Effector memory CD8-positive, alpha-beta T cell (primary cell): ENCODE measurements at regions not wholly inside any gene's neighbourhood (a gene's known extent, or its start where the extent isn't known, plus 50 kb on each side); places are given as distances from the start of the nearest gene placed in this dataset.
"Not testable (repeated sequence)": the region's sequence is repeated elsewhere in the genome, so short reads cannot be mapped to it uniquely, and the experiment has no call there.

Experiments
- ATAC-seq: fragments of 150-1000 bp; cut with Tn5 transposase; replicated peaks from 2 replicates; pipeline ENCODE4 v1.10.0; 2021; ENCODE audit warnings: mild to moderate bottlenecking, moderate library complexity
- DNase-seq, 3 experiments: peaks; one replicate each; pipeline ENCODE4 v3.0.0; 2021
- H3K27ac Mint-ChIP-seq, 2 donors: one replicate each; pipeline ENCODE4 v1.8.0; 2022; ENCODE audit warnings: mild to moderate bottlenecking in 2 of 2, mixed read lengths in 2 of 2, moderate library complexity in 2 of 2
- H3K27me3 Mint-ChIP-seq, 2 donors: one replicate each; pipeline ENCODE4 v1.8.0; 2022; ENCODE audit warnings: mixed read lengths in 2 of 2
- H3K36me3 Mint-ChIP-seq: one replicate; pipeline ENCODE4 v1.8.0; 2022; ENCODE audit warnings: mild to moderate bottlenecking, moderate library complexity, mixed read lengths; ENCODE audit not compliant: insufficient read depth
- H3K4me1 Mint-ChIP-seq, 2 donors: one replicate each; pipeline ENCODE4 v1.8.0; 2022; ENCODE audit warnings: low read depth in 2 of 2, mixed read lengths in 2 of 2
- H3K4me3 Mint-ChIP-seq, 2 donors: one replicate each; pipeline ENCODE4 v1.8.0; 2022; ENCODE audit warnings: mild to moderate bottlenecking in 2 of 2, mixed read lengths in 2 of 2, moderate library complexity in 2 of 2
- H3K9me3 Mint-ChIP-seq, 2 donors: one replicate each; pipeline ENCODE4 v1.8.0; 2022; ENCODE audit warnings: mixed read lengths in 2 of 2

GRCh38 chr6:113060664-113061063 is 713.5 kb downstream of the RFPL4B start:
- DNase-seq: no peak
- no peak for ATAC-seq
- Mint-ChIP-seq H3K27me3 (no peaks in the 10 kb centered on the region), H3K36me3 (no peaks in the 10 kb centered on the region), H3K4me1 (no peaks in the 10 kb centered on the region), H3K9me3 (peaks cover 4 to 16% of the 10 kb centered on the region in 2 donors), H3K27ac (no peak overlapping the region), H3K4me3 (no peak overlapping the region)

- Mint-ChIP-seq H3K27ac (no peak overlapping the region), H3K36me3 (no peaks in the 10 kb centered on the region), H3K27me3 (no peaks in the 10 kb centered on the region), H3K4me1 (no peaks in the 10 kb centered on the region), H3K4me3 (no peak overlapping the region), H3K9me3 (peaks cover 1 to 8% of the 10 kb centered on the region in 2 donors)
- DNase-seq: no peak
- no peak for ATAC-seq
These were observed 718.5 kb downstream of the RFPL4B start for GRCh38 chr6:113065611-113066010.

- Mint-ChIP-seq H3K4me1 (no peaks in the 10 kb centered on the region), H3K4me3 (no peak overlapping the region), H3K27ac (no peak overlapping the region), H3K27me3 (no peaks in the 10 kb centered on the region), H3K9me3 (peaks cover 1 to 8% of the 10 kb centered on the region in 2 donors), H3K36me3 (peaks cover 3% of the 10 kb centered on the region)
- no peak for ATAC-seq
- DNase-seq: no peak
These were observed 720.6 kb downstream of the RFPL4B start for GRCh38 chr6:113067612-113068275.

- Mint-ChIP-seq H3K4me1 (no peaks in the 10 kb centered on the region), H3K4me3 (no peak overlapping the region), H3K36me3 (peaks cover 3% of the 10 kb centered on the region), H3K9me3 (peaks cover 1 to 8% of the 10 kb centered on the region in 2 donors), H3K27ac (no peak overlapping the region), H3K27me3 (no peaks in the 10 kb centered on the region)
- DNase-seq (no peak), ATAC-seq (no peak)
These were observed 721.4 kb downstream of the RFPL4B start for GRCh38 chr6:113068570-113068969.

DNA sequence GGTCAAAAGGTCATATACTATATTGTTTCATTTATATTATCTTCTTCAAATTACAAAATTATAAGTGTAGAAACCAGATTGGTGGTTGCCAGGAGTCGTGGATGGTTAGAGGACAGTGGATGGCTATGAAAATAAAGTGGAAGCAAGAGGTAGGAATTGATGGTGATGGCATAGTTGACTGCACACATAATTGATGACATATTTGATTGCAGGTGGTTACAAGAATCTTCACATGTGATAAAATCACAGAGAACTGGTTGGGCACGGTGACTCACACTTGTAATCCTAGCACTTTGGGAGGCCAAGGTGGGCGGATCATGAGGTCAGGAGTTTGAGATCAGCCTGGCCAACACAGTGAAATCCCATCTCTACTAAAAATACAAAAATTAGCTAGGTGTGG is 723.6 kb downstream of the RFPL4B start:
- not testable (repeated sequence) for H3K27ac Mint-ChIP-seq, H3K4me3 Mint-ChIP-seq, H3K9me3 Mint-ChIP-seq, H3K4me1 Mint-ChIP-seq, H3K36me3 Mint-ChIP-seq, H3K27me3 Mint-ChIP-seq, ATAC-seq, DNase-seq

GRCh38 chr6:113073611-113074191 is 726.6 kb downstream of the RFPL4B start:
- no peak overlapping the region for H3K4me3 Mint-ChIP-seq
- no peaks in the 10 kb centered on the region for H3K4me1 Mint-ChIP-seq
- no peaks in the 10 kb centered on the region for H3K27me3 Mint-ChIP-seq
- no peak overlapping the region for H3K27ac Mint-ChIP-seq
- H3K36me3 Mint-ChIP-seq: peaks cover 3% of the 10 kb centered on the region
- peaks cover 12 to 29% of the 10 kb centered on the region in 2 donors for H3K9me3 Mint-ChIP-seq
- no peak for DNase-seq
- no peak for ATAC-seq

- no peak overlapping the region for H3K27ac Mint-ChIP-seq
- no peak for ATAC-seq
- peaks cover 12 to 21% of the 10 kb centered on the region in 2 donors for H3K9me3 Mint-ChIP-seq
- no peaks in the 10 kb centered on the region for H3K27me3 Mint-ChIP-seq
- H3K4me3 Mint-ChIP-seq: no peak overlapping the region
- H3K4me1 Mint-ChIP-seq: no peaks in the 10 kb centered on the region
- no peak for DNase-seq
- peaks cover 3% of the 10 kb centered on the region for H3K36me3 Mint-ChIP-seq
These were observed 729.0 kb downstream of the RFPL4B start for GRCh38 chr6:113076116-113076515.

DNA sequence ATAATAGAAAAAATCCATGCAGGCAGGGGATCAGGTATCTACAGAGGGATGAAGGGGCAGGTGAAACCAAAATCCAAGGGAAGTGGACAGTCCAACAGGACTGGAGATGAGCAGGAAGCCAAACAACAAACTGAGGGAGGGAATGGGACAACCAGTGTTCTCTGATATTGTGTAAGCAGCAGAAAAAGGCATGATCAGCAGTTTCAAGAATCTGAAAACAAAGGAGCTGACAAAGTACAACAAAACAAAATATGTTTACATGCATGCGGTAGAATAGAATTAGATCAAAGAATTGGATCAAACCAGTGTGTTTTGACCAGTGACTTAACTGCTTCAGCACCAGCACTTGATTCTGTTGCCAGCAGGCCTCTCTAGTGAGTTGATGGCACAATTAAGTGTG is 729.7 kb downstream of the RFPL4B start:
- H3K4me3 Mint-ChIP-seq: no peak overlapping the region
- ATAC-seq: no peak

GRCh38 chr6:113077794-113078193 is 730.7 kb downstream of the RFPL4B start:
- no peak for ATAC-seq
- no peaks in the 10 kb centered on the region for H3K27me3 Mint-ChIP-seq

More for the DNA sequence above, 729.7 kb downstream of the RFPL4B start:
- Mint-ChIP-seq H3K36me3 (peaks cover under 1% of the 10 kb centered on the region), H3K27me3 (no peaks in the 10 kb centered on the region), H3K27ac (no peak overlapping the region), H3K4me1 (no peaks in the 10 kb centered on the region), H3K9me3 (peaks cover 12 to 21% of the 10 kb centered on the region in 2 donors)
- no peak for DNase-seq

DNA sequence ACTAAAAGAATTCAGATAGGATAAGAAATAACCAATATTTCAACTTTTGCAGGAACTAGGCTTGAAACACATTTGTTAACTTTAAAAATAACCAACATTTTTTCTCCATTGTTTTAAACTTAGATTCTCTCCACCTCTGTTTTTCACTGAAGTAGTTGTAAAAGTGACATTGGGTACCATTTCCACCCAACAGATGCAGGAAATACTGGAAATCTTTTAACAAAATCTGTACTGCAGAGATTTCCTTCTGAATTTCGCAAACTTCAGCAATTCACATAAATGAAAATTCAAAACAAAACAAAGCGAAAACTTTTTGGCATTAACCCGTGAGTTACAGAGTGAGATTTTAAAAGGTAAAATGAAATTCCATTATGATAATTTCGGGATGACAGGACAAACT is 731.7 kb downstream of the RFPL4B start:
- Mint-ChIP-seq H3K9me3 (peaks cover 12 to 21% of the 10 kb centered on the region in 2 donors), H3K4me1 (no peaks in the 10 kb centered on the region), H3K27me3 (no peaks in the 10 kb centered on the region), H3K4me3 (no peak overlapping the region), H3K36me3 (no peaks in the 10 kb centered on the region), H3K27ac (no peak overlapping the region)
- no peak for DNase-seq
- ATAC-seq: no peak

More at GRCh38 chr6:113077794-113078193, 730.7 kb downstream of the RFPL4B start:
- Mint-ChIP-seq H3K27ac (no peak overlapping the region), H3K9me3 (peaks cover 12 to 21% of the 10 kb centered on the region in 2 donors), H3K4me3 (no peak overlapping the region), H3K4me1 (no peaks in the 10 kb centered on the region), H3K36me3 (no peaks in the 10 kb centered on the region)
- DNase-seq: no peak

DNA sequence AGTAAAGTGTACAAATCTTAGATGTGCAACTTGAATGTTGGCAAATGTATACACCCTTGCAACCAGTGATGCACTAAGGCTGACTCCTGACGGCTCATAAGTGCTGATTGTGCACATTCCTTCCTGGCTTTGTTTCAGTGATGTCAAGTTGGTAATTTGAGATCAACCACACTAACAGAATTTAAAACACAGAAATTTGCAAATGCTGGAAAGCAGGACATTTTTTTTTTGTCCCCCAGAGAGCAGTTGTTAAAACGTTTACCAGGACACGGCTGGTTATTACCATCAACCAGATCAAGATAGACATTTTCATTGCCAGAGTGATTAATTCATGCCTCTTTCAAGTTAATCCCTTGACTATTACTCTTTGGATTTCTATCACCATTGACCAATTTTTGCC is 735.6 kb downstream of the RFPL4B start:
- no peak overlapping the region for H3K4me3 Mint-ChIP-seq
- no peaks in the 10 kb centered on the region for H3K36me3 Mint-ChIP-seq
- DNase-seq: no peak
- H3K4me1 Mint-ChIP-seq: no peaks in the 10 kb centered on the region
- ATAC-seq: no peak
- H3K27me3 Mint-ChIP-seq: no peaks in the 10 kb centered on the region
- no peak overlapping the region for H3K27ac Mint-ChIP-seq
- H3K9me3 Mint-ChIP-seq: peaks cover 2 to 5% of the 10 kb centered on the region in 2 donors

GRCh38 chr6:113083947-113084346 is 736.8 kb downstream of the RFPL4B start:
- no peak for ATAC-seq
- Mint-ChIP-seq H3K4me3 (no peak overlapping the region), H3K9me3 (peaks cover 0 to 2% of the 10 kb centered on the region in 2 donors)

DNA sequence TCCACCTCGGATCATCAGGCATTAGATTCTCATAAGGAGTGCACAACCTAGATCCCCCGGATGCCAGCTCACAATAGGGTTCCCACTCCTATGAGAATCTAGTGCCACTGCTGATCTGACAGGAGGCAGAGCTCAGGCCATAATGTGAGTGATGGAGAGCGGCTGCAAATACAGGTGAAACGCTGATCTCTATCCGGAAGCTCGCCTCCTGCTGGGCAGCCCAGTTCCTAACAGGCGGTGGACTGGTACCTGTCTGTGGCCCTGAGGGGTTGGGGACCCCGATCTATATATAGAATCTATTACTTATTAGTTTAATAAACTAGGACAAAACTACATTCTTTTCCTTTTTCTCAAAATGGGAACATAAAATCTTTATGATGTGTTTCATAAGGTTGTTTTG is 741.9 kb downstream of the RFPL4B start:
- no peaks in the 10 kb centered on the region for H3K4me1 Mint-ChIP-seq
- no peak for DNase-seq
- no peak overlapping the region for H3K27ac Mint-ChIP-seq
- no peaks in the 10 kb centered on the region for H3K36me3 Mint-ChIP-seq
- no peak for ATAC-seq
- H3K4me3 Mint-ChIP-seq: no peak overlapping the region
- no peaks in the 10 kb centered on the region for H3K27me3 Mint-ChIP-seq
- H3K9me3 Mint-ChIP-seq: peaks cover 0 to 4% of the 10 kb centered on the region in 2 donors

More at GRCh38 chr6:113083947-113084346, 736.8 kb downstream of the RFPL4B start:
- no peak for DNase-seq
- H3K4me1 Mint-ChIP-seq: no peaks in the 10 kb centered on the region
- H3K27me3 Mint-ChIP-seq: no peaks in the 10 kb centered on the region
- no peaks in the 10 kb centered on the region for H3K36me3 Mint-ChIP-seq
- H3K27ac Mint-ChIP-seq: no peak overlapping the region

DNA sequence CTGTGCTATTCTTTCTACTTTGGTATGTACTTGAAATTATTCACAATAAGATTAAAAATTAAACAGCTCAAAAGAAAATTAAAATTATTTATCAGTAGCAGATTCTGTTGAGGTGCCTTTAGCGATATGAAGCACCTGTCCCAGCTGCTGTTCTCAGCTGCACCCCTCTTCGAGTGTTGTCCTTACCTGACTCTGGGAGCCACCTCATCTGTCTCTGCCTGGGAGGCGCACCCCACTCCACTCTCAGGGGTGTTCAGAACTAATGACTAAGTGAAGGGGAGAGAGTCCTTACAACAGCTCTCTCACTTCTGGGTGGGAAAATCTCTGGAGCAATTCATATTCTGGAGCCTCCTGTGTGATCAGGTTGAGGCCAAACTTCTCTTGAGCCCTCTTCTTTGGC is 745.7 kb downstream of the RFPL4B start:
- DNase-seq: no peak
- H3K4me3 Mint-ChIP-seq: no peak overlapping the region
- no peaks in the 10 kb centered on the region for H3K27me3 Mint-ChIP-seq
- H3K27ac Mint-ChIP-seq: no peak overlapping the region
- no peaks in the 10 kb centered on the region for H3K4me1 Mint-ChIP-seq
- no peaks in the 10 kb centered on the region for H3K36me3 Mint-ChIP-seq
- no peak for ATAC-seq
- H3K9me3 Mint-ChIP-seq: peaks cover 10 to 11% of the 10 kb centered on the region in 2 donors
